Endothelial cell of umbilical vein (primary cell): ENCODE measurements at regions not wholly inside any gene's neighbourhood (a gene's known extent, or its start where the extent isn't known, plus 50 kb on each side); places are given as distances from the start of the nearest gene placed in this dataset.

Experiments used
- BruUV-seq: library from RNA; stranded (reverse); fragments of 400-500 nt; replicated peaks from 2 replicates; lab custom pipeline; 2021; lab: Mats Ljungman, UMichigan
- CTCF ChIA-PET: fragments of 300-600, 350-600 bp; sonication (Branson Sonifier 250); formaldehyde crosslinking; loops from one replicate; lab custom pipeline; 2021; ENCODE audit warnings: antibody characterized with exemption, inconsistent platforms; lab: Charles Lee
- POLR2A ChIA-PET: fragments of 300-600, 350-600 bp; sonication (Branson Sonifier 250); formaldehyde crosslinking; loops from one replicate; lab custom pipeline; 2021; ENCODE audit warnings: antibody characterized with exemption, inconsistent platforms; lab: Charles Lee
- DNase-seq: peaks from one replicate; pipeline ENCODE4 v3.0.0-alpha.2; 2011; ENCODE audit warnings: low read depth, low spot score
- FAIRE-seq: peaks from 2 replicates; lab custom pipeline; 2011; peaks lifted over from hg19 to GRCh38; lab: Jason Lieb, UNC
- H2AFZ ChIP-seq: 2 replicates; pipeline ENCODE4 v1.6.0; 2012; ENCODE audit warnings: low read depth, low read length, control low read depth, inconsistent platforms
- H3K27ac ChIP-seq: 2 replicates; pipeline ENCODE4 v1.5.1; 2011; ENCODE audit warnings: low read depth, mild to moderate bottlenecking, control low read depth, low read length, moderate library complexity; ENCODE audit not compliant: insufficient read depth
- H3K27me3 ChIP-seq, 2 experiments: 2 replicates each; pipeline versions ENCODE4 v1.6.0 to v1.6.1; 2011; ENCODE audit warnings: low read length in 2 of 2, mixed read lengths in 1 of 2; ENCODE audit not compliant: control insufficient read depth in 2 of 2, insufficient read depth in 2 of 2
- H3K36me3 ChIP-seq, 2 experiments: 2 replicates in 1 of 2; 3 replicates in 1 of 2; pipeline ENCODE4 v1.5.1; 2011; ENCODE audit warnings: low read length in 2 of 2, mild to moderate bottlenecking in 1 of 2, moderate library complexity in 1 of 2; ENCODE audit not compliant: control insufficient read depth in 2 of 2, insufficient read depth in 2 of 2; ENCODE audit errors: extremely low read depth in 1 of 2
- H3K4me1 ChIP-seq: 3 replicates; pipeline ENCODE4 v1.5.1; 2011; ENCODE audit warnings: mild to moderate bottlenecking, low read length; ENCODE audit not compliant: control insufficient read depth, insufficient read depth; ENCODE audit errors: extremely low read depth
- H3K4me2 ChIP-seq: 2 replicates; pipeline ENCODE4 v1.6.1; 2011; ENCODE audit warnings: low read length, control low read depth, mixed read lengths; ENCODE audit not compliant: insufficient read depth
- H3K4me3 ChIP-seq, 3 experiments: fragments of 200-600 bp in 1 of 3; sonication (generic), shearing (Covaris generic) in 1 of 3; replicated peaks in 1 of 3; 2 replicates each; pipeline ENCODE4 v1.5.1; 2011 to 2016; ENCODE audit warnings: control low read depth in 3 of 3, low read length in 3 of 3, mild to moderate bottlenecking in 2 of 3, inconsistent platforms in 1 of 3, low read depth in 1 of 3, moderate library complexity in 1 of 3; ENCODE audit not compliant: insufficient read depth in 1 of 3
- H3K79me2 ChIP-seq: 2 replicates; pipeline ENCODE4 v1.6.0; 2012; ENCODE audit warnings: low read length, inconsistent platforms; ENCODE audit not compliant: control insufficient read depth, insufficient read depth
- H3K9ac ChIP-seq: replicated peaks from 2 replicates; pipeline ENCODE3; 2011; ENCODE audit warnings: low read length, control low read depth; ENCODE audit not compliant: insufficient read depth; ENCODE audit errors: extremely low read depth
- H3K9me1 ChIP-seq: replicated peaks from 3 replicates; pipeline ENCODE4 v1.6.0; 2011; ENCODE audit warnings: mild to moderate bottlenecking, low read length; ENCODE audit not compliant: control insufficient read depth, insufficient read depth; ENCODE audit errors: extremely low read depth
- H3K9me3 ChIP-seq: replicated peaks from 2 replicates; pipeline ENCODE4 v1.5.1; 2012; ENCODE audit warnings: low read length, inconsistent platforms; ENCODE audit not compliant: control insufficient read depth, insufficient read depth
- H4K20me1 ChIP-seq: replicated peaks from 2 replicates; pipeline ENCODE3; 2011; ENCODE audit warnings: mild to moderate bottlenecking, low read length; ENCODE audit not compliant: control insufficient read depth, insufficient read depth; ENCODE audit errors: extremely low read depth
- EZH2 ChIP-seq: IDR thresholded peaks from 2 replicates; pipeline ENCODE4 v1.6.1; 2012; ENCODE audit warnings: borderline replicate concordance, low read depth, mild to moderate bottlenecking, moderate library complexity, low read length, inconsistent platforms; ENCODE audit not compliant: severe bottlenecking
- FOS ChIP-seq: IDR thresholded peaks from 2 replicates; pipeline ENCODE4 v1.6.1; 2011; ENCODE audit warnings: mild to moderate bottlenecking, low read length, moderate library complexity, borderline replicate concordance; ENCODE audit not compliant: insufficient read depth
- GATA2 ChIP-seq: IDR thresholded peaks from 2 replicates; pipeline ENCODE4 v1.7.0; 2011; ENCODE audit warnings: low read depth, mild to moderate bottlenecking, moderate library complexity, mixed read lengths, low read length; ENCODE audit not compliant: insufficient read length, insufficient read depth
- JUN ChIP-seq: IDR thresholded peaks from 2 replicates; pipeline ENCODE4 v1.6.1; 2011; ENCODE audit warnings: borderline replicate concordance, low read depth; ENCODE audit not compliant: insufficient read length, insufficient read depth
- MYC ChIP-seq: IDR thresholded peaks from one replicate; pipeline ENCODE4 v1.6.1; 2011; ENCODE audit warnings: mild to moderate bottlenecking, low read depth, low read length
- POLR2A ChIP-seq: IDR thresholded peaks from 2 replicates; pipeline ENCODE4 v1.6.1; 2012; ENCODE audit warnings: low read depth, mild to moderate bottlenecking, control low read depth, low read length
- POLR2AphosphoS5 ChIP-seq: IDR thresholded peaks from 2 replicates; pipeline ENCODE4 v1.6.1; 2012; ENCODE audit warnings: low read depth, mild to moderate bottlenecking, control low read depth, low read length, moderate library complexity; ENCODE audit not compliant: insufficient read depth
- dilution Hi-C: fragments of 300-500 bp; cut with MboI; formaldehyde crosslinking; loops from one replicate; pipeline ENCODE4 v1.15.0; 2019; ENCODE audit warnings: low sequenced_read_pairs; ENCODE audit not compliant: extremely low pct_ligation_motif_present
- intact Hi-C: fragments of 100-400 bp; cut with micrococcal nuclease; formaldehyde crosslinking; loops from one replicate; pipeline ENCODE4 v1.10.0; 2022
- TF ChIP-seq, protein P1 (sequence below), 2 donors: IDR thresholded peaks; 1 replicate in 1 of 2; 2 replicates in 1 of 2; pipeline ENCODE4 v1.5.1; 2011; ENCODE audit warnings: low read length in 2 of 2, mild to moderate bottlenecking in 2 of 2, moderate library complexity in 2 of 2, control low read depth in 1 of 2, inconsistent platforms in 1 of 2, low read depth in 1 of 2; ENCODE audit not compliant: insufficient read depth in 1 of 2; ENCODE audit errors: extremely low read depth in 1 of 2
- TF ChIP-seq, protein P2 (sequence below): IDR thresholded peaks from 2 replicates; pipeline ENCODE4 v1.6.1; 2011; ENCODE audit not compliant: insufficient read depth, insufficient read length

DNA sequence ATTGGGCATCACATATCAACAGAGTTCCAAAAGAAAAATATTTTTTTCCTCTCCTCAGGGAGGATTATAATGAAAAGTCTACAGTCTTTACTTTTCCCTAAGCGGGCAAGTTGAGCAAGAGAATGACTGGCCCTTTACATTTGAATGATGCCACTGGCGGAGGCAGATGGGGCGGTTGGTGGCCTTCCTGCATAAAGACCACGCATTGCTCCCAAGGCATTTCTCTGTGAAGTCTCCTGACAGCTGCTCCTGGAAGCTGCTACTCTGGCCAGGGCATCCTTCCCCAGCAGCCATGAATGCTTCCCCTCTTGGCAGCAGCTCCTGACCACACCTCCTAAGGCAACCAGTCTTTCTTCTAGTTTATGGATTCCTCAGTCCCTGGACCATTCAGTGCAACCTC, 161.1 kb upstream of the RRP15 start:
- Histone ChIP-seq H3K27me3 (no peaks in the 10 kb centered on the region), H4K20me1 (no peaks in the 10 kb centered on the region), H3K9me3 (no peaks in the 10 kb centered on the region), H3K36me3 (no peaks in the 10 kb centered on the region), H3K4me1 (no peaks in the 10 kb centered on the region), H3K27ac (no peak overlapping the region), H3K79me2 (no peaks in the 10 kb centered on the region), H3K9ac (no peak overlapping the region), H3K9me1 (no peaks in the 10 kb centered on the region), H2AFZ (no peak overlapping the region), H3K4me2 (no peak overlapping the region), H3K4me3 (no peak overlapping the region)
- dilution Hi-C loops (no loop called here), intact Hi-C loops (no loop called here)
- BruUV-seq: no TSS peak
- DNase-seq (no peak), FAIRE-seq (no peak)
- ChIA-PET POLR2A (no interaction called here), CTCF (no interaction called here)
- TF ChIP-seq POLR2AphosphoS5 (no peak), MYC (no peak), GATA2 (no peak), FOS (no peak), EZH2 (no peak)
- TF ChIP-seq, protein P1, sequence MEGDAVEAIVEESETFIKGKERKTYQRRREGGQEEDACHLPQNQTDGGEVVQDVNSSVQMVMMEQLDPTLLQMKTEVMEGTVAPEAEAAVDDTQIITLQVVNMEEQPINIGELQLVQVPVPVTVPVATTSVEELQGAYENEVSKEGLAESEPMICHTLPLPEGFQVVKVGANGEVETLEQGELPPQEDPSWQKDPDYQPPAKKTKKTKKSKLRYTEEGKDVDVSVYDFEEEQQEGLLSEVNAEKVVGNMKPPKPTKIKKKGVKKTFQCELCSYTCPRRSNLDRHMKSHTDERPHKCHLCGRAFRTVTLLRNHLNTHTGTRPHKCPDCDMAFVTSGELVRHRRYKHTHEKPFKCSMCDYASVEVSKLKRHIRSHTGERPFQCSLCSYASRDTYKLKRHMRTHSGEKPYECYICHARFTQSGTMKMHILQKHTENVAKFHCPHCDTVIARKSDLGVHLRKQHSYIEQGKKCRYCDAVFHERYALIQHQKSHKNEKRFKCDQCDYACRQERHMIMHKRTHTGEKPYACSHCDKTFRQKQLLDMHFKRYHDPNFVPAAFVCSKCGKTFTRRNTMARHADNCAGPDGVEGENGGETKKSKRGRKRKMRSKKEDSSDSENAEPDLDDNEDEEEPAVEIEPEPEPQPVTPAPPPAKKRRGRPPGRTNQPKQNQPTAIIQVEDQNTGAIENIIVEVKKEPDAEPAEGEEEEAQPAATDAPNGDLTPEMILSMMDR (IDR thresholded peaks at IDR 0.05; ENCODE audit: extremely low read depth in 1 of 2, insufficient read depth in 1 of 2, low read depth in 1 of 2, low read length in 2 of 2): no peak

DNA sequence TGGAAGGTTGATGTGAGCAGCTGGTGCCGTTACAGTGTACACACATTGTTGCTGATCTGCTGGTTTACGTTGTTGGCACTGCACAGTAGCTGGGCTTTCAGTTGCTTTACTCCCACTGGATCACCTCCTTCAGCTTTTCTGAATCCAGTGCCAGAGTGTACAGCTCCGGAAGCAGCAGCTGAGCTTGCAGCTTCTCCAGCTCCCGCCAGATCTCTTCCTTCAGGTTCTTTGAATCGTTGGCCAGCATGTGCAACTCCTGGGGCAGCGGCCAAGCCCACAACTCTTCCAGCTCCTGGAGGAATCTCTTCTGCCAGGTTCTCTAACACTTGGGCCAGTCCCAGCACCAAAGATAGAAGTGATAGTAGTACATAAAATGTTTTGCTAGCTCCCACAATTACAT, 149.7 kb upstream of the RRP15 start:
- TF ChIP-seq POLR2A: no peak
- no peak for TF ChIP-seq EZH2
- no peak for TF ChIP-seq MYC
- no peak for TF ChIP-seq POLR2AphosphoS5
- TF ChIP-seq, protein P1 (IDR thresholded peaks at IDR 0.05; ENCODE audit: extremely low read depth in 1 of 2, insufficient read depth in 1 of 2, low read depth in 1 of 2, low read length in 2 of 2): no peak
- no peak for TF ChIP-seq JUN
- TF ChIP-seq FOS: no peak
- no peak for TF ChIP-seq GATA2
- TF ChIP-seq, protein P2, sequence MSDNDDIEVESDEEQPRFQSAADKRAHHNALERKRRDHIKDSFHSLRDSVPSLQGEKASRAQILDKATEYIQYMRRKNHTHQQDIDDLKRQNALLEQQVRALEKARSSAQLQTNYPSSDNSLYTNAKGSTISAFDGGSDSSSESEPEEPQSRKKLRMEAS: no peak
- H2AFZ ChIP-seq: no peak overlapping the region
- no peak overlapping the region for H3K4me3 ChIP-seq
- no peak for FAIRE-seq
- no peak overlapping the region for H3K4me2 ChIP-seq
- intact Hi-C loops (no loop called here), dilution Hi-C loops (no loop called here)
- no peaks in the 10 kb centered on the region for H3K9me3 ChIP-seq
- H3K36me3 ChIP-seq: no peaks in the 10 kb centered on the region
- no peak overlapping the region for H3K27ac ChIP-seq
- H3K9me1 ChIP-seq: no peaks in the 10 kb centered on the region
- CTCF ChIA-PET: no interaction called here
- H3K9ac ChIP-seq: no peak overlapping the region
- H3K27me3 ChIP-seq: no peaks in the 10 kb centered on the region
- no TSS peak for BruUV-seq
- no peaks in the 10 kb centered on the region for H4K20me1 ChIP-seq
- DNase-seq: no peak
- no peaks in the 10 kb centered on the region for H3K4me1 ChIP-seq
- no peaks in the 10 kb centered on the region for H3K79me2 ChIP-seq
- POLR2A ChIA-PET: no interaction called here
